AG08396 (cell line): ENCODE measurements at regions not wholly inside any gene's neighbourhood (a gene's known extent, or its start where the extent isn't known, plus 50 kb on each side); places are given as distances from the start of the nearest gene placed in this dataset.
"Not testable (repeated sequence)": the region's sequence is repeated elsewhere in the genome, so short reads cannot be mapped to it uniquely, and the experiment has no call there.

Source experiments
- DNase-seq: peaks from one replicate; pipeline ENCODE4 v3.0.0; 2012; ENCODE audit warnings: low spot score, mixed read lengths

GRCh38 chr10:111265341-111265740, 188.5 kb downstream of the ADRA2A start:
- DNase-seq, result no peak

- DNase-seq, result no peak
Measured at GRCh38 chr10:111266165-111266564, 189.3 kb downstream of the ADRA2A start.

- DNase-seq, result no peak
Measured at GRCh38 chr10:111267673-111268072, 190.8 kb downstream of the ADRA2A start.

- no peak for DNase-seq
Measured at GRCh38 chr10:111273235-111273634, 196.4 kb downstream of the ADRA2A start.

- DNase-seq, result no peak
Measured at GRCh38 chr10:111273635-111274034, 196.8 kb downstream of the ADRA2A start.

- DNase-seq, result no peak
Measured at GRCh38 chr10:111275091-111275490, 198.3 kb downstream of the ADRA2A start.

- no peak for DNase-seq
Measured at GRCh38 chr10:111277661-111278060, 200.8 kb downstream of the ADRA2A start.

GRCh38 chr10:111278266-111278665, 201.4 kb downstream of the ADRA2A start:
- no peak for DNase-seq

- no peak for DNase-seq
Measured at GRCh38 chr10:111281516-111281915, 204.7 kb downstream of the ADRA2A start.

- no peak for DNase-seq
Measured at GRCh38 chr10:111289461-111289860, 212.6 kb downstream of the ADRA2A start.

- DNase-seq, result no peak
Measured at GRCh38 chr10:111290649-111291048, 213.8 kb downstream of the ADRA2A start.

- no peak for DNase-seq
Measured at GRCh38 chr10:111295788-111296187, 219.0 kb downstream of the ADRA2A start.

- DNase-seq, result no peak
Measured at GRCh38 chr10:111297351-111297848, 220.6 kb downstream of the ADRA2A start.

GRCh38 chr10:111298031-111298430, 221.2 kb downstream of the ADRA2A start:
- no peak for DNase-seq

GRCh38 chr10:111299037-111299436, 222.2 kb downstream of the ADRA2A start:
- no peak for DNase-seq

- no peak for DNase-seq
Measured at GRCh38 chr10:111303887-111304286, 227.1 kb downstream of the ADRA2A start.

- no peak for DNase-seq
Measured at GRCh38 chr10:111316722-111317212, 239.9 kb downstream of the ADRA2A start.

- no peak for DNase-seq
Measured at GRCh38 chr10:111319866-111320265, 243.0 kb downstream of the ADRA2A start.

- DNase-seq, result no peak
Measured at GRCh38 chr10:111323389-111323966, 246.6 kb downstream of the ADRA2A start.

GRCh38 chr10:111332174-111332573, 255.3 kb downstream of the ADRA2A start:
- DNase-seq, result not testable (repeated sequence)

- no peak for DNase-seq
Measured at GRCh38 chr10:111335826-111336225, 259.0 kb downstream of the ADRA2A start.

- no peak for DNase-seq
Measured at GRCh38 chr10:111338035-111338434, 261.2 kb downstream of the ADRA2A start.

GRCh38 chr10:111338805-111339204, 262.0 kb downstream of the ADRA2A start:
- DNase-seq, result no peak

GRCh38 chr10:111344804-111345203, 268.0 kb downstream of the ADRA2A start:
- DNase-seq, result no peak
